Gastrocnemius medialis (tissue), 4 donors: ENCODE measurements at regions not wholly inside any gene's neighbourhood (a gene's known extent, or its start where the extent isn't known, plus 50 kb on each side); places are given as distances from the start of the nearest gene placed in this dataset.

Experiments
- ATAC-seq, 2 donors: fragments of 150-250 bp; one replicate each; pipeline ENCODE4 v1.9.1; 2016
- DNase-seq, 2 donors: peaks; one replicate each; pipeline ENCODE4 v3.0.0-alpha.2; 2019
- H3K27ac ChIP-seq, 4 donors: fragments of 200-600 bp; sonication (generic); 1 replicate in 1 of 4; 2 replicates in 3 of 4; pipeline ENCODE4 v1.5.1; 2016 to 2018; ENCODE audit warnings: mild to moderate bottlenecking in 2 of 4, moderate library complexity in 1 of 4
- H3K27me3 ChIP-seq, 3 donors: fragments of 200-600 bp; sonication (generic) in 2 of 3; 1 replicate in 1 of 3; 2 replicates in 2 of 3; pipeline versions ENCODE4 v1.5.1 to v1.6.0; 2016 to 2019; ENCODE audit warnings: mild to moderate bottlenecking in 1 of 3, moderate library complexity in 1 of 3
- H3K36me3 ChIP-seq, 2 donors: fragments of 200-600 bp; sonication (generic) in 1 of 2; one replicate each; pipeline ENCODE4 v1.5.1; 2017 to 2018
- H3K4me1 ChIP-seq, 2 donors: fragments of 200-600 bp; sonication (generic) in 1 of 2; one replicate each; pipeline ENCODE4 v1.5.1; 2016 to 2017; ENCODE audit warnings: mild to moderate bottlenecking in 2 of 2
- H3K4me3 ChIP-seq, 4 donors: fragments of 200-600 bp; sonication (generic) in 3 of 4; 1 replicate in 1 of 4; 2 replicates in 3 of 4; pipeline ENCODE4 v1.5.1; 2016 to 2019; ENCODE audit warnings: mild to moderate bottlenecking in 2 of 4
- H3K9me3 ChIP-seq, 3 donors: fragments of 200-600 bp; sonication (generic) in 2 of 3; 1 replicate in 1 of 3; 2 replicates in 2 of 3; pipeline ENCODE4 v1.5.1; 2016 to 2019
- POLR2A ChIP-seq, 2 donors: fragments of 450-650 bp; IDR thresholded peaks; one replicate each; pipeline ENCODE4 v1.6.1; 2017; ENCODE audit warnings: antibody characterized with exemption in 2 of 2, mild to moderate bottlenecking in 2 of 2, moderate library complexity in 2 of 2
- in situ Hi-C, 4 donors: fragments of 200-750 bp; cut with MboI; loops; one replicate each; pipeline versions ENCODE4 v1.15.0 to v1.8.0; 2017; ENCODE audit warnings: low sequenced_read_pairs in 4 of 4
- intact Hi-C: fragments of 100-400 bp; cut with DNase I; formaldehyde crosslinking; loops from one replicate; pipeline ENCODE4 v1.15.1; 2023; ENCODE audit warnings: low total_unique reads
- TF ChIP-seq, protein P1 (sequence below), 5 experiments: fragments of 450-650 bp in 3 of 5; fragments of 200-600 bp in 2 of 5; sonication (generic) in 2 of 5; IDR thresholded peaks in 4 of 5; conservative IDR thresholded peaks in 1 of 5; 1 replicate in 4 of 5; 2 replicates in 1 of 5; pipeline ENCODE4 v1.5.1; 2016 to 2019; ENCODE audit warnings: antibody characterized with exemption in 5 of 5, mild to moderate bottlenecking in 3 of 5, moderate library complexity in 3 of 5

DNA sequence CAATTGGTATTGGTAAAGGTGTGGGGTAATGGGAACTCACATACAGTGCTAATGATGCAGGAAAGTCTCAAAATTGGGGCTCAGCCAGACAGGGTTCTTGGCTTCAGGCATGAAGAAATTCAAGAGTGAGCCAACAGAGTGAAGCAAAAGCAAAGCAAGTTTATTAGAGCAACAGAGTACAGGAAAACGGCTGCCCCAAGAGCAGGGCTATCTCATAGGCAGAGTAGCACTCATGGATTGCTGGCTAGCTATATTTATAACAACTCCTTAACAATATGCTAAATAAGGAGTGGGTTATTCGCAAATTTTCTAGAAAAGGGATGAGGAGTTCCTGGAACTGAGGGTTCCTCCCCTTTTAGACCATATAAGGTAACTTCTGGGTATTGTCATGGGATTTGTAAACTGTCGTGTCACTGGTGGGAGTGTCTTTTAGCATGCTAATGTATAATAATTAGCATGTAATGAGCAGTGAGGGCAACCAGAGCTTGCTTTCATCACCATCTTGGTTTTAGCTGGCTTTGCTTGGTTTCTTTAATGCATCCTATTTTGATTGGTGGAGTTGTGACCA is 233.8 kb upstream of the NOL4 start:
- in situ Hi-C loops (no loop called here), intact Hi-C loops (no loop called here)
- TF ChIP-seq, protein P1, sequence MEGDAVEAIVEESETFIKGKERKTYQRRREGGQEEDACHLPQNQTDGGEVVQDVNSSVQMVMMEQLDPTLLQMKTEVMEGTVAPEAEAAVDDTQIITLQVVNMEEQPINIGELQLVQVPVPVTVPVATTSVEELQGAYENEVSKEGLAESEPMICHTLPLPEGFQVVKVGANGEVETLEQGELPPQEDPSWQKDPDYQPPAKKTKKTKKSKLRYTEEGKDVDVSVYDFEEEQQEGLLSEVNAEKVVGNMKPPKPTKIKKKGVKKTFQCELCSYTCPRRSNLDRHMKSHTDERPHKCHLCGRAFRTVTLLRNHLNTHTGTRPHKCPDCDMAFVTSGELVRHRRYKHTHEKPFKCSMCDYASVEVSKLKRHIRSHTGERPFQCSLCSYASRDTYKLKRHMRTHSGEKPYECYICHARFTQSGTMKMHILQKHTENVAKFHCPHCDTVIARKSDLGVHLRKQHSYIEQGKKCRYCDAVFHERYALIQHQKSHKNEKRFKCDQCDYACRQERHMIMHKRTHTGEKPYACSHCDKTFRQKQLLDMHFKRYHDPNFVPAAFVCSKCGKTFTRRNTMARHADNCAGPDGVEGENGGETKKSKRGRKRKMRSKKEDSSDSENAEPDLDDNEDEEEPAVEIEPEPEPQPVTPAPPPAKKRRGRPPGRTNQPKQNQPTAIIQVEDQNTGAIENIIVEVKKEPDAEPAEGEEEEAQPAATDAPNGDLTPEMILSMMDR (IDR thresholded peaks at IDR 0.05 in 4 of 5, conservative IDR thresholded peaks at IDR 0.05 in 1 of 5), result no peak
- no peak for TF ChIP-seq POLR2A (IDR thresholded peaks at IDR 0.05)
- no peaks in the 10 kb centered on the region for H3K4me1 ChIP-seq
- no peak overlapping the region for H3K27ac ChIP-seq
- ATAC-seq, result no peak
- H3K4me3 ChIP-seq, result no peak overlapping the region
- DNase-seq, result no peak
- H3K36me3 ChIP-seq, result no peaks in the 10 kb centered on the region
- no peaks in the 10 kb centered on the region for H3K9me3 ChIP-seq
- H3K27me3 ChIP-seq, result no peaks in the 10 kb centered on the region

DNA sequence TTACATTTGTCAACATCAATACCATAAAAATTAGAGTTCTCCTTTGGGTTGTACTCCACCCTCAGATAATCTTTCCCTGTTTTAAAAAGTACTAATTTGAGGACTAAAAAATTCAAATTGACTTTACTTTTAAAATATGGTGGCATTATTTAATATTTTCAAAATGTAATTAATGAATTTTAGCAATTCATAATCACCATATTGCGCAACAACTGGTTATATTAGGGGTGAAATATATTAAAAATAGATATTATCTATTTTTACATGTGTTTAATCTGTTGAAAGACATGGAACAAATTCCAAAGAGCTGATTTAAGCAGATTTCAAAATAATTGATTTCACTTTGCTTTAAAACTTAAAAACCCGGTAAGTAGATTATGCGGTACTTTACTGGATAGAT is 236.6 kb upstream of the NOL4 start:
- ATAC-seq (no peak), DNase-seq (no peak)
- intact Hi-C loops (no loop called here), in situ Hi-C loops (no loop called here)
- no peak overlapping the region for H3K4me3 ChIP-seq
- TF ChIP-seq, protein P1 (IDR thresholded peaks at IDR 0.05 in 4 of 5, conservative IDR thresholded peaks at IDR 0.05 in 1 of 5), result no peak
- no peak for TF ChIP-seq POLR2A (IDR thresholded peaks at IDR 0.05)
- no peaks in the 10 kb centered on the region for H3K4me1 ChIP-seq
- H3K27ac ChIP-seq, result no peak overlapping the region
- no peaks in the 10 kb centered on the region for H3K27me3 ChIP-seq
- no peaks in the 10 kb centered on the region for H3K36me3 ChIP-seq
- H3K9me3 ChIP-seq, result no peaks in the 10 kb centered on the region

DNA sequence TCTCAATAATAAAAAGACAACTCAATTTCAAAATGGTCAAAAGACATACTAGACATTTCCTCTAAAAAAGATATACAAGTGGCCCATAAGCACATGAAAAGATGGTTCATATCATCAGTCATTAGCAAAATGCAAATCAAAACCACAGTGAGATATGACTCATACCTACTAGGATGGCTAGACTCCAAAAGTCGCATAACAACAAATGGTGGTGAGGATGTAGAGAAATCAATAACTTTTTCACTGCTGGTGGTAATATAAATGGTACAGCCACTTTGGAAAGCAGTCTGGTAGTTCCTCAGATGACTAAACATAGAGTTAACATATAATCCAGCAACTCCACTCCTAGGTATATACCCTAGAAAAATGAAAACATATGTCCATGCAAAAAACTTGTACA is 242.3 kb upstream of the NOL4 start:
- Histone ChIP-seq H3K27me3 (no peaks in the 10 kb centered on the region), H3K9me3 (no peaks in the 10 kb centered on the region), H3K36me3 (no peaks in the 10 kb centered on the region), H3K4me1 (no peaks in the 10 kb centered on the region), H3K4me3 (no peak overlapping the region), H3K27ac (no peak overlapping the region)
- DNase-seq, result no peak
- TF ChIP-seq POLR2A (IDR thresholded peaks at IDR 0.05), result no peak
- TF ChIP-seq, protein P1 (IDR thresholded peaks at IDR 0.05 in 4 of 5, conservative IDR thresholded peaks at IDR 0.05 in 1 of 5), result no peak
- no peak for ATAC-seq
- intact Hi-C loops (no loop called here), in situ Hi-C loops (no loop called here)

DNA sequence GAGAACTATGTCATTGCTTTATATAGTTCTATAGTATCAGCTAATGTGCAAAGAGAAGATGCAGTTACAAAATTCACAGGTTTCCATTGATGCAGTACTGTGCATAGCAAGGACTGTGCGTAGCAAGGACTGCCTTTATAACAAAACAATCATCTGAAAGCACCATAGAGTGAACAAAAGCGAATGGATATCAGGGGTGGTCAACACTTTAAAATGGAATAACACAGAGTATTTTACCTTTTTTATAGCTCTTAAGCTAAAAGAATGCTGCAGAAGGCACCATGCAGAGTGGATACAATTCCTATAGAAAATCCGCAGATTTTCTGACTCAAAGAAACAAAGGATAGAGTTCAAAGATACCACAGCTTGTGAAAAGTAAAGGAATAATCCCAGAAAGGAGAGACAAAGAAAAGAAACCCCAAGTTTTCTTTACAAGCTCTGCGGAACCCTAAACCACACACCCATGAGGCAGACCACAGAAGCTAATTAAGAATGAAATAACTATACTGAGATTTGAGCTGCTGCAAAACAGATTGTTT is 229.9 kb upstream of the DTNA start:
- intact Hi-C loops, result no loop called here
- no peak overlapping the region for H3K4me3 ChIP-seq
- no peak for DNase-seq
- H3K4me1 ChIP-seq, result no peaks in the 10 kb centered on the region
- no peak for ATAC-seq
- no peaks in the 10 kb centered on the region for H3K36me3 ChIP-seq
- no peaks in the 10 kb centered on the region for H3K9me3 ChIP-seq
- no peak for TF ChIP-seq POLR2A (IDR thresholded peaks at IDR 0.05)
- TF ChIP-seq, protein P1 (IDR thresholded peaks at IDR 0.05 in 4 of 5, conservative IDR thresholded peaks at IDR 0.05 in 1 of 5), result no peak
- H3K27me3 ChIP-seq, result no peaks in the 10 kb centered on the region
- no peak overlapping the region for H3K27ac ChIP-seq
- in situ Hi-C loops, result loop anchor here in 1 of 4 donors (25.0 kb wide), 1 partner anchor 307 kb away; no protein-coding TSS in a partner anchor

DNA sequence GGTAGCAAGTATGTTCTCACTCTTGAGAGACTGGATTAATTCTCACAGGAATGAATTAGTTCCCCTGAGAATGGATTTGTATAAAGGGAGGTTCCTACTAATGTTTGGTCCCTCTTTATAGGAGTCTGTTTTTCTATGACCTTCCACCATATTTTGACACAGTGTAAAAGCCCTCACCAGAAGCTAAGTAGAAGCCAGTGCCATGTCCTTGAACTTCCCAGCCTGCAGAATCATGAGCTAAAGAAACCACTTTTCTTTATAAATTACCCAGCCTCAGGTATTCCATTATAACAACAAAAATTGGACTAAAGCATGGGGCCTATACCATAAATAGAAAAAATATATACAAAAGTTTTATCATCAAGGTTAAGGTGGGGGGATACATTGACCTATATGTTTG is 227.9 kb upstream of the DTNA start:
- H3K9me3 ChIP-seq, result no peaks in the 10 kb centered on the region
- TF ChIP-seq, protein P1 (IDR thresholded peaks at IDR 0.05 in 4 of 5, conservative IDR thresholded peaks at IDR 0.05 in 1 of 5), result no peak
- no peak for TF ChIP-seq POLR2A (IDR thresholded peaks at IDR 0.05)
- no peaks in the 10 kb centered on the region for H3K4me1 ChIP-seq
- intact Hi-C loops (no loop called here), in situ Hi-C loops (loop anchor here in 1 of 4 donors (25.0 kb wide), 1 partner anchor 305 kb away; no protein-coding TSS in a partner anchor)
- no peaks in the 10 kb centered on the region for H3K27me3 ChIP-seq
- ATAC-seq (no peak), DNase-seq (no peak)
- H3K27ac ChIP-seq, result no peak overlapping the region
- no peak overlapping the region for H3K4me3 ChIP-seq
- H3K36me3 ChIP-seq, result no peaks in the 10 kb centered on the region
